ENCODE measurements at regions not wholly inside any gene's neighbourhood (a gene's known extent, or its start where the extent isn't known, plus 50 kb on each side); places are given as distances from the start of the nearest gene placed in this dataset.
A peak's percentile ranks its signal among the peaks of the same experiment; 100 is the strongest.

DNA sequence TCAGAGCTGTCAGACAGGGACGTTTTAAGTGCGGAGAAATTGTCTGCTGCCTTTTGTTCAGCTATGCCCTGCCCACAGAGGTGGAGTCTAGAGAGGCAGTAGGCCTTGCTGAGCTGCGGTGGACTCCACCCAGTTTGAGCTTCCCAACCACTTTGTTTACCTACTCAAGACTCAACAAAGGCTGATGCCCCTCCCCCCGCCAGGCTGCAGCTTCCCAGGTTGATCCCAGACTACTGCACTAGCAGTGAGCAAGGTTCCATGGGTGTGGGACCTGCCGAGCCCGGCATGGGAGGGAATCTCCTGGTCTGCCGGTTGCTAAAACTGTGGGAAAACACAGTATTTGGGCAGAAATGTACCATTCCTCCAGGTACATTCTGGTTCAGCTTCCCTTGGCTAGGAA, 282.1 kb downstream of the VGLL3 start:
- no peak for DNase-seq

DNA sequence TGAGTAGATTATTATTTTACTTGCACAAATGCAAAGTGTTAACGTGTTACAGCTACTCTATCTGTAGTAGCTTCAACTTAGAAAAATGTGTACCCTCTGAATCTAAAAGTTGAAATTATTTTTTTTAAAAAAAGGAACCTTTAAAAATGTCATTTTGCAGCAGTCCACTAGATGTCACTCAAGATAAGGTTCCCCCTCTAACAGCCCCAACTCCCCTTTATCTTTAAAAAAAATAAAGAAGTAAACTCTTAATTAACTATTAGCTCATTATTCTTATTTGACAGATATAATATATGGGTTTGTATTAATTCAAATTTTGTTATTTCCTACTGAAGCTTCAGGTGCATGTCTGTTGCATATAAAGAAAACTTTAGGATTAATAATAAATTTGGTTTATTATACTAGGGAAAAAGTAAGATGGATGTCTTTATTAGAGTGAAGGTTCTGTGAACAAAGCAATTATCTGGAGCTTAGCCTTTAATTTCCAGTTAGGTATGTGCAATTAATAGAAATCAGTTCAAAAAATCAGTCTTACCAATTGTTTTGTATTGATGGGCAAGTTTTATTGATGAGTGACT, 288.5 kb downstream of the VGLL3 start:
- peak; percentile 24 for DNase-seq

DNA sequence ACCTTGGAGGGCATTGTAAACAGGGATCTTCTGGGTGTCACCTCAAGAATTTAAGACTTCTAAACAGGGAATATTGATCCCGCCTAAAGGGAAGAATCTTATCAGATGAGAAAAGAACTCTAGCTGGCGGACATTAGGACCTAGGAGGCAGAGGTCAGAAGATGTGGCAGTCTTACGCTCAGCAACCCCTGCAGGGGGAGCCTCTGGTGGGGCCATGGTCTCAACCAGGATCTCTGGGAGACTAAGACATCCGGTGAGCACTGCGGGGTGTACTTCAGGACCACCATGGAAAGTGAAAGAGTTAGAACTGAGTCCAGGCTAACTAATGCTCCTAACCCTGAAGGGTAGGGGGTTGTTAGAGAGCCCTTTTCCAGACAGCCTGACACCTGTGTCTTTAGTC, 295.2 kb downstream of the VGLL3 start:
- no peak for DNase-seq

DNA sequence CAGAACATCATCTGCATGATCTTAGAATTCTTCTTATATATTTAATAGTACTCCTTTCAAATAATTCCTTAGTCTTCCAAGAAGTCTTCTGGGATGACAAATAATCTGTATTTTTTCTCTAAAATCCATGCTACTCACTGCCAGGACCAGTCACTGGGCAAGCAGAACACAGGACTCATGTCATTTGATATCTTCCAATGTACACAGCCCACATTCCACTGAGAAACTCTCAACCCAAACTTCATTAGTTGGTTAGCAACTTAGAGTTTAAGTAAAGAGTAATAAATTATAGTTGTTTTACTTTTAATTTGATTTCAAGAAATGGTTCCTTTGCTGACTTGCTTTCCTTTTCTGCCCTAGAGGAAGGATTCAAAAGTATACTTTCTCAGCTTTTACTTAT, 317.0 kb downstream of the VGLL3 start:
- no peak for DNase-seq

DNA sequence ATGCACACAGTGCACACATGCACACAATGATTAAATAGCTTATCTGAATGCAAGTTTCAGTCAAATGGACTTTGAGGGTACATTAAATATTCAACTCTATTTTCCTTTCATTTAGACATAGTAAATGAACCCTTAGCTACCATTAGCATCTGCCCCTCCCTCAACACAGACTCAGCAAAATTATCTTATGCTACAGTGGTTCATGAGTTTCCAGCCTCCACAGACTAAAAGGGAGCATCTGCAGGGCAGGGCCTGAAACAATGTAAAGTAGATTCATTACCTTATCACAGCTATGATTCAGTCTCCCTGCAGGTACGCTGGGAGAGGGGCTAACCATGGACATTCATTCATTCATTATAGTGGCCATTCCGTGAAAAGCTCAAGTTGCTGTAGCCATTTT, 329.1 kb downstream of the VGLL3 start:
- DNase-seq: no peak

DNA sequence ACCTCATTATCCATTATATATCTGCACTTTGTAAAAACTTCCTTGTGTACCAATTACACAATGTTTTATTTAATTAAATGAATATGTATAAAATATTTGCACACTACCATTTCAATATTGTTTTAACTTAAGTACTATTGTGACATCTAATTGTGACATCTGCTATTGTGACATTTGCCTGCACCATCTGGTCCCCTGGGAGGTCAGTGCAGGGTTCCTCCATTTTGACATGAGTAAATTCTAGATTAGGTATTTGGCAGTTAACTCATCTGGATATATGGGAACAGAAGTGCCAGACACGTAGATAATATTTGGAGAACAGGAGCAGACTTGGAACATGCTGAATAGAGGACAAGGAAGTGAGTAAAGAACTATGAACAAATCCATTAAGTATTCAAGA, 332.1 kb downstream of the VGLL3 start:
- DNase-seq: no peak

DNA sequence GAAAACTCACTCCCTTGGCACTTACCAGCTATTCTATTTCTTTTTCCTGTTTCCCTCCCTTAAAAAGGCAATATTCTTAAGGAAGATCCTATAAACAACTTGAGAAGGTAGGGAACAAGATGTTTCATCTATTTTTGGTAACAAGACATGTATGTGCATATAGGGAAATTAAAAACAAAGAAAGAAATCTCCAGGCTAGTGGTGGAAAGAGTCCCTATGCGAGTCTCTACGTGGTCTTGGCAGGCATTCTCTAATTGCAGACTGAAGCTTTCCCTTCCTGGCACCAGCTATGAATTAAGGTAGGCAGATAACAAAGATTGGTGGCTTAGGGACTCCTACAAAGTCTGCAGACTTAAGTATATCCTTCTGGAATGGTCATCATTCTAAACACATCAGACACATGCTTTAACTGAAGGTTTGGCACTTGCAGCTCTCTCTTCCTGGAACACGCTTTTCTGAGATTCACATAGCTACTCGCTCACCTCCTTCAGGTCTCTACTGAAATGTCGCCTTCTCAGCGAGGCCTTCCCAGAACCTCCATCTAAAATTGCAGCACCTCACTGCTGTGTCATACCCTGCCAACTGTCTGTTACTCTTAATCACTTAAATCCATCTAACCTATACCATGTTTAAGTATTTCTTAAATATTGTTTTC, 336.0 kb downstream of the VGLL3 start:
- no peak for DNase-seq

DNA sequence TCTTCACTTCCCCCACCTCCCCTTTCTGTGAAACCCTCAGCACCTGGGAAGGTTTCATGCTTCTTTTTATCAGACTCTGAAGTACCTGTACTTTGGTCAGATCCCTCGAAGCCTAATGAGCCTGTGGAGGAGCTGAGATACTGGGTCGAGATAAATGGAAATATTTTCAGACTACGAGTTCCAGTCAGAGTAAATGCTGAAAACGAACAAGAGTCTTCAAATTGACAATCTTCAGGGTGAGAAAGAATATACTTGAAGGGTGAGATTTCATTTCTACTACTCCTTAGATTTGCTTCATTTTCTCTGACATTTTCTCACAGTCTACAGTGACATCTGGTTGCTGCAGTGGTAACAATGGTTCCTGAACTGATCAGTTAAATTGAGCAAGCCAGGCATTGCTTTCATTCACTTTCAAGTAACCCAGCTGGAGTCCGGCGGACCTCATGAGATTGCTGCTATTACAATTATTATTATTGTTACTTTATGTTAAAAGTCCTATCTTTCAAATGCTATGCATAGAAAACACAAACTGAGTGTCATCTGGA, 337.2 kb downstream of the VGLL3 start:
- DNase-seq: no peak

DNA sequence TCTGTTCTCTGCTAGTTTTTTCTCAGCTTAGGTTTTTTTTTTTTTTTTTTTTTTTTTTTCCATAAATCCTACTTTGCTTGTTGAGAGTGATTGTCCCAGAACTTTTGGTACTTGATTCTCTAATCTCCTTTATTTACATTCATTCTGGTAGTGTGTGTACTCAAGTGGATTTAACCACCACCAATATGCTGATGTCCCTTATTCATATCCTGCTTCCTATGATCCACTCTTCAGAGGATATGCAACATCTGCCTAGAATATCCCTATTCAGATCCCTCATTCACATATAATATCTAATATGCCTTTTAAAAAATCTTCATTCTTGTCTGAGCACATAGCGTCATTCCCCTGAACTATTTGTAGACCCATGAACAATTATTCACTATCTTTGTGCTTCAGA, 342.9 kb downstream of the VGLL3 start:
- no peak for DNase-seq

DNA sequence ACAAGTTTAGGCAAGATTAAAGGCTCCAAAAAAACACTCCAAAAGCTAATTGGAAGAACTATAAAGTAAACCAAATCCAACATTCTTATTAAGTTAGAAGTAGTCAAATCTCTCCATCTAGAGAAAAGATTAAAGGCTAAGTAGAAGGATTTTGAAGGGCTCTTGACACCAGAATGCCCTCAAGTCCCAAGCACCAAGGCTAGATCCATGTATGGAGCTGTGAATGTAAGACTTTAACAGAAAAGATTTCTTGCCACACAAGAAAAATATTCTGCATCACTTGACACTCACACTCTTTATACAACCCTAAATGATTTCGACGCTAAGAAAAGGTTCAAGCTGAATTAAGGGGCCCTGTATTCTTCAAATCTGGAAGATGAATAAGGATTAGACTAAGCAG, 345.2 kb downstream of the VGLL3 start:
- DNase-seq: no peak

DNA sequence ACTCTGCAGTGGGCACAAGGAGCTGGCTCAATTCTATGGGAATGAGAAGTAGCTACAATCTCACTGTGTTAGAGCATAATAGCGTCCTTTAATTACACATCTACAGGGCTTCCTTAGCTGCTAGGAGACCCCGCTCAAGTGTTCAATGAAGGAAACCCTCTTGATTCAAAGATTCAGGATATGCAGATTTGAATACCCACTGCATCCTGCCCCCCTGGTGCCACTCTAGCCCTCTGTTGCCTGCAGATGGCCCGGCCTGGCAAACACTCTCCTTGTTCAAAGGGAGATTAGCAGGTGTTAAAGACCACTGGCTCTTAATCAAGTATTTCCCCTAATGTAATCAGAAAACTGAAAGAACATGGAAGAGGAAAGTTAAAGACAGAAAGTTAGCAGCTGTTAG, 356.6 kb downstream of the VGLL3 start:
- DNase-seq: no peak

DNA sequence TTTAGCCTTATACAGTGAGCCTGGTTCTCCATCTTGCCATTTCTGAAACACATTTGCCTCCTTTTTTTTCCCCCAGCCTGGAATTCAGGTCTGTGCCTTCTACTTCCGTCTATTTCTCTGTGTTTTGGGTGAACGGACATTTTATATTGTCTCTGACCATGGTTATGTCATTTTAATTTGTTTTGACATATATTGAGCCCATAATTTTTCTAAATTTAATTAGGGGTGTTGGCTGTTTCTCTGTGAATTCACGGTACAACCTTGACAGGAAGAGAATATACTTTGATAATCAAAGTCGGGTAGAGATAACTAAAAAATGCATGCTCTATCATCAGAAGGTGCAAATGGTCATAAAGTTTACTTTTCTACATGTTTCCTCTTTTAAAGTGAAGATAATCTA, 361.4 kb downstream of the VGLL3 start:
- DNase-seq: no peak

DNA sequence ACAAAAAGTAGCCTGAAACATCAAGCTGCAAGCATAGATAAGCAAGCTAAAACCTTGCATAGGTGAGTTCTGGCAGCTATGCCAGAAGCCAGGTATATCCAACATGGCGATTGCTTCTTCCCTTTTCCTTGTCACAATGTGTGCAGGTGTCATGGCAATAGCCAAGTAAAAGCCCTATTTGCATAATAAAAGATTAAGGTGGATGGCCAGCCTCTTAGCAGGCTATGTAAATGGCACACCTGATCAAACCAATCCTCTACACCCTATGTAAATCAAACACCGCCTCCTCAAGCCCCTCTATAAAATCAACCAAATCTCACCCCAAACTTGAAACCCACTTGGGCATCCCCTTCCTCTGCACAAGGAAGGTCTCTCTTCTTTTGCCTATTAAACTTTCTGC, 366.8 kb downstream of the VGLL3 start:
- no peak for DNase-seq

DNA sequence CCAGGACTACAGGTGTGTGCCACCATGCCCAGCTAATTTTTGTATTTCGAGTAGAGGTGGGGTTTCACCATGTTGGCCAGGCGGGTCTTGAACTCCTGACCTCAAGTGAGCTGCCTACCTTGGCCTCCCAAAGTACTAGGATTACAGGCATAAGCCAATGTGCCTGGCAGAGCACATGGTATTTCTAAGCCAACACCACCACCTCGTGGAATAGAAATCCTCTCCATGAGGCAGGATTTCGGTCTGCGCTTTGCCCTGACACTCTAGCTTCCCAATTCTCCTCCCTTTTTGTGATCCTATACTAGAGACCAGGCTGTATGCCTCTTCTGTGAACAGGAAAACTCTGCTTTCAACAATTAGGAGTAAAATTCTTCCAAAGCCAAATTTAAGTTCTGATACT, 372.2 kb downstream of the VGLL3 start:
- no peak for DNase-seq

DNA sequence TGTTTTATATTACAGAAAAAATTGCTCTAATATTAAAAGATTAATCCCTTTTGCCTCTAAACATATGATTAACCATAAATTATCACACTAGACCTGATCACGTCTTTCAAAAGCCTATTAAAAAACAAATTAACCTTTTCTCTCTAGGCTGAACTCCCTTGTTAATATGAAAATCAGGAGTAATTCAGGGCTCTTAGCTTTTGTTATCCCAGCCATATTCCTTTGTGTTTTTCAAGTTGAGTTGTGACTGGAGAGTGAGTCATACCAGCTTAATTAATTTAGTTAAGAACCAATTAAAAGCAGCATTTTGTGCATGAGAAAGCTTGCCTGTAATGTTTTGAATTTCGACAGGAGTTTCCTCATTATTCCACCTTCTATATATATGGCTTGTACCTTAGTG, 385.8 kb downstream of the VGLL3 start:
- DNase-seq: no peak

DNA sequence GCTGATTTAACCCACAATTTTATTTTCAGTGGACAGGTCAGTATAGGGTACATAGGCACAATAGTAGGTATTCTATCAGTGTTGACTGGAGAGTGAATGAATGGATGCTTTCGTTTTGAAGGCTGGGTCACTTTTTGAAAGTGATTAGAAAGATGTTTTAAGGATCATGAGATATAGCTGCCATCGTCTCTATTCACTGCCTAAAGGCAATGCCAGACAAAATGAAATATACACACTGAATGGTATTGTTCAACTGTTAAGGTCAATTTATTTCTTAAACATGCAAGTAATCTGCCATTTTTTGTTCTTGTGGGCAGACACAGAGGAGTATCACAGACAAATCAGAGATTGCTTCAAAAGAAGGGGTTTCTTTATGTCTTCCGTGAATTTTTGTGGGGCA, 395.3 kb downstream of the VGLL3 start:
- no peak for DNase-seq

DNA sequence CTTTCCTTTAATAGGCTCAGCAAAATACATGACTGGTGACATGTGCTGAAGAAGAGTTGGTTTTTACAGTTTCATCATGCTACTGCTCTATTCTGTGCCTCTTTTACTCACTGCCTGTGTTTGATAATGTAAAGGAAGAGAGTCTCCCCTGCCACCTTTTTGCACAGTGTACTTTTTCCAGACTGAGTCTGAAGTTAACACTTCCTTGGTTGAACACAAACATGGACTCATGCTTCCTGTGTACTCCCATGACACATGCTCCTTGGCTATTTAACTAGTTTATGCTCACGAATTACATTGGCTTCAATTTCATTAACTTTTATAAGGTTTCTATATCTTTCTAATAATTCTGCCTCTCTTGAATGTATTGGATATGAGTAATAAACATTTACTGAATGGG, 396.1 kb downstream of the VGLL3 start:
- DNase-seq: no peak

DNA sequence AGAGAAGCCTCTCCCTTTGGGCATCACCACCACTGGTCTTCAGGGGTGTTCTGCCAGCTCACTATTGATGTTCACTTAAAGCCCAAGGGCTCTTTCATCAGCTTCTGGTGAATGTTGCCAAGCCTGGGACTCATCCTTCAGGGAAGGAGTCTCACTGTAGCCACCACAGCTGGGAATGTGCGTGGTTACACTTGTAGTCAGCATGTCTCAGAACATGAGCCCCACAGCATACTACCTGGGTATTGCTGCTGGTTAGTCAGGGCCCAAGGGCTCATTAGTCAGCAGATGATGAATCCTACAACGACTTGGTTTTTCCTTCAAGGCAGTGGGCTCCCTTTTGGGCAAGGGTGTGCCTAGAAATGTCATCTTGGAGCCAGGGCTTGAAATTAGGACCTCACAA, 412.9 kb downstream of the VGLL3 start:
- DNase-seq: no peak

DNA sequence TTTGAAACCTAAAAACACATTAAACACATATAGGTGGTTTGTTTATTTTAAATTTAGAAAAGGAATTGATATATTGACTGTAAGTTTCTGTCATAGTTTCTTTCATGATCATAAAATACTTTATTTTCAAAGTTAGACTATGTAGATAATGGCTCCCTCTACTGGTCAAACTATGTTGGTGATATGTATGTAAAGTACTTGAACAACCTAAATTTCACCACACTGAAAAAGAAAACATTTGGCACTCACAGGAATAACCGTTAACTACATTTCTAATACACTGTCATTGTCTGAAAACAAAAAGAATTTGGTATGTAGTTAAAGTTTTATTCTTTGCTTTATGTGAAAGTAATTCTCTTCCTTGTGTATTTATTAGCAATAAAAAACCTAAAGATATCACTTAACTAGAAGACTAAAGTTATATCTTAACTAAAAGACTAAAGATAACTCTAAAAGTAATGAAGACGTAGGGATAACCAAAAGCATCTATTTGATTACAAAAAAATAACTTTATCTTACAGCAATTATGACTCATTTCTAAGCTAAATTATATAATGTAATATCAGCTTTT, 427.5 kb downstream of the VGLL3 start:
- peak; percentile 39 for DNase-seq

DNA sequence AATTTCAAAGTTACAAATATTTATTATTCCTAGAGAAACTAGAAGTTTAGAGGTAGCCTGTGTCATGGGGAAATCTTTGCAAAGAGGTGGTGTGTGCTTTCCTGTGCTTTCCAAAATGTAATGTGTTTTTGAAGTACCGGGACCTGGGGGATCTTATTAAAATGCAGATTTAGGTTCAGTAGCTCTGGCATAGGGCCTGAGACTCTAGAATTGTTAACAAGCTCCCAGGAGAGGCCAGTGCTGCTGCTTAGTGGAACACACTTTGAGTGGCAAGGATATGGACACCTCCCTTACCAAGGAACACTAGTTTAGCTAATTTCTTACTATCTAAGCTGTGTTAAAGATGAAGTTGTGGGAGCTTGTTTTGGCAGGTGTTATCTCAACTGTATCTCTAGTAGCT, 428.9 kb downstream of the VGLL3 start:
- no peak for DNase-seq

DNA sequence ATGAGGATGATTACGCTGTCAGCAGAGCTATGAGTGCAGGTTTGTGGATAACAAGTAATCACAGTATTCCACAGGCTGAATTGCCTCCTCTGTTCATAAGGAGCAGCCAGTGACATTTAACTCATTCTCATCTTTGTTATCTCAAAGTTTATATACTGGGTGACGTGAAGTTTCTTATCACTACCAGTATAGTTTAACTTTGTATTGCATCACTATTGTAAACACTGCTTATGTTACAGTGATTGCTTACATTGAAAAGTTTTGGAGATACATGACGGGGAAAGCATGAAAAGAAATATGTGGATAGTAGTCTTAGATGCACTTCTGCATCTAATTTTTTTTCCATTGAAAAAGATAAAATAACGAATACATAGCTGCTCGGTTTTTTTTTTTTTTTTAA, 429.7 kb downstream of the VGLL3 start:
- no peak for DNase-seq

DNA sequence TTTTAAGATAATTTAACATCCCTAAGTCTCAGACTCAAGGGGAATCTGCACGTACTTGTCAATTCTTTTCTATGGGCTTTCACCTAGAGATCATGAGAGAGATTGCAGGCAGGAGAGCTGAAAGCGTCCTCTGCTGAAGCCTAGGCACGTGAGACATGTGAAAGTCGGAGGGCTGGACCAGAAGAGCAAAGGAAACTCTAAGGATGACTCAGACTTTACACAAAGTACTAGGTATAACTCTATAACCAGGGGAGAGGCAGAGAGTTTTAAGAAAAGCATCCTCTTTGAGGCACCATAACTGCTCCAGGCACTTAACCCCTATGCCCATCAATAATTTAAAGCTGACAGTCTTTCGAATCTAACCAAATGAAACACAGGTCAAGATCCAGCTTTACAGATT, 436.6 kb downstream of the VGLL3 start:
- DNase-seq: no peak

DNA sequence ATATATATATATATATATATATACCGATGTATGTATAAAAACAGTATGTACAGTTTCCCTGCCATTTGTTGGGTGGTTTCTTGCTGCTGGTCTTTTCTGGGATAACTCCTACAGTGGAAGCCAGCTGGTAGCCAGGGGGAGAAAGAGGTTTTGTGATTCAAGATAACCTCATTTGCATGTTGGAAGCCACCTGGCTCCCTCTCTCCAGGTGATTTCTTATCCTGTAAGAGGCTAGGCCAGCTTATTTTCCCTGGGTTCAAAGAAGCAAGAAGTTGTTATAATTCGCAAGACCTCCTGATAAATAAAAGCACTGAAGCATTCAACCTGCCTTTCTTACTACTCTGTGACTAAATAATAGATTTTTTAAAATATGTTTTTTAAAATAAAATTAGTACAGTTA, 443.3 kb downstream of the VGLL3 start:
- DNase-seq: no peak

DNA sequence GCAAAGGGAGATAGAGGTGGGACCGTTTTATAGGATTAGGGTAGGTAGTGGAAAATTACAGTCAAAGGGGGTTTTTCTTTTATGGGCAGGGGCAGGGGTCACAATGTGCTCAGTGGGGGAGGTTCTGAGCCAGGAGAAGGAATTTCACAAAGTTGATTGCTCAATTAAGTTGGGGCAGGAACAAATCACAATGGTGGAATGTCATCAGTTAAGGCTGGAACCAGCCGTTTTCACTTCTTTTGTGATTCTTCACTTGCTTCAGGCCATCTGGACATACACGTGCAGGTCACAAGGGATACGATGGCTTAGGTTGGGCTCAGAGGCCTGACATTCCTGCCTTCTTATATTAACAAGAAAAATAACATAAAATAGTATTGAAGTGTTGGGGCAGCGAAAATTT, 453.8 kb downstream of the VGLL3 start:
- no peak for DNase-seq

DNA sequence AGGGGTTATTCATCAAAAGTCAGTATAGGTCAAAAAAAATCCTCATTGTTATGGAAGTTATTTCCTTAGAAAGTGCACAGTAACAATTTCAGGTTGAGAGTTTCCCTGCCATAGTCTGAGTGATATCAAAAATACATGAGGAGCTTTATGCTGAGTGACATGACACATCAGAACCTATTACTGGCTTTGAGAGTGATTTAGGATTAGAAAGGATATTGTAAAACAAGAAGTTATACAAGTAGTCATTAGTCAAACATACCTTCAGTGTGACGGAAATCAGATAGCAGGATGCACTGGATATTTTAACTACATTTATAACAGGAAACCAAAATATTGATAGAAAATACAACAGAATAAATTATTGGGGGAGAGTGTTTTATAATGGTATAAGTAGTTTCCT, 471.1 kb downstream of the VGLL3 start:
- no peak for DNase-seq
